Fibroblast of the aortic adventitia (primary cell): ENCODE measurements at regions not wholly inside any gene's neighbourhood (a gene's known extent, or its start where the extent isn't known, plus 50 kb on each side); places are given as distances from the start of the nearest gene placed in this dataset.

Experiments used
- DNase-seq: peaks from one replicate; pipeline ENCODE4 v3.0.0-alpha.2; 2010; ENCODE audit warnings: low read depth
- H3K4me3 ChIP-seq: 2 replicates; pipeline ENCODE4 v1.5.1; 2011; ENCODE audit warnings: low read depth, mild to moderate bottlenecking, control low read depth, low read length, moderate library complexity
- TF ChIP-seq, protein P1 (sequence below): IDR thresholded peaks from 2 replicates; pipeline ENCODE4 v1.5.1; 2011; ENCODE audit warnings: mild to moderate bottlenecking, low read length, control low read depth, inconsistent platforms; ENCODE audit not compliant: insufficient read depth

DNA sequence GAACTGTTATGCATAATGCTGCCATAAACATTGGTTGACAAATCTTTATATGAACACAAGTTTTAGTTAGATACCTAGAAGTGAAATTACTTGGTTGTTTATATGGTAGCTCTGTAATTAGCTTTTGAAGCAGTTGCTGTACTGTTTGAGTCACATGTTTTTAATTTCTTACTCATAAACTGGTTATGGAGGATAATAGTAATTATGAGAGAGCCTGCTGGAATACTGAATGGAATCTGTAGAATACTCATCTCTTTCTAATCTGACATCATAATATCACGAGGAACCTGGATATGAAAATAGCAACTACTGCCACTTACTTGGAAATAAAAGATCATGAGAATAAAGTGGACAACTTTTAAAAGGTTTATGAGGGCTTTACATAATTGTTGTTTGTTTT is 509.2 kb downstream of the CETN3 start:
- TF ChIP-seq, protein P1, sequence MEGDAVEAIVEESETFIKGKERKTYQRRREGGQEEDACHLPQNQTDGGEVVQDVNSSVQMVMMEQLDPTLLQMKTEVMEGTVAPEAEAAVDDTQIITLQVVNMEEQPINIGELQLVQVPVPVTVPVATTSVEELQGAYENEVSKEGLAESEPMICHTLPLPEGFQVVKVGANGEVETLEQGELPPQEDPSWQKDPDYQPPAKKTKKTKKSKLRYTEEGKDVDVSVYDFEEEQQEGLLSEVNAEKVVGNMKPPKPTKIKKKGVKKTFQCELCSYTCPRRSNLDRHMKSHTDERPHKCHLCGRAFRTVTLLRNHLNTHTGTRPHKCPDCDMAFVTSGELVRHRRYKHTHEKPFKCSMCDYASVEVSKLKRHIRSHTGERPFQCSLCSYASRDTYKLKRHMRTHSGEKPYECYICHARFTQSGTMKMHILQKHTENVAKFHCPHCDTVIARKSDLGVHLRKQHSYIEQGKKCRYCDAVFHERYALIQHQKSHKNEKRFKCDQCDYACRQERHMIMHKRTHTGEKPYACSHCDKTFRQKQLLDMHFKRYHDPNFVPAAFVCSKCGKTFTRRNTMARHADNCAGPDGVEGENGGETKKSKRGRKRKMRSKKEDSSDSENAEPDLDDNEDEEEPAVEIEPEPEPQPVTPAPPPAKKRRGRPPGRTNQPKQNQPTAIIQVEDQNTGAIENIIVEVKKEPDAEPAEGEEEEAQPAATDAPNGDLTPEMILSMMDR, result no peak
- no peak for DNase-seq
- no peak overlapping the region for H3K4me3 ChIP-seq

DNA sequence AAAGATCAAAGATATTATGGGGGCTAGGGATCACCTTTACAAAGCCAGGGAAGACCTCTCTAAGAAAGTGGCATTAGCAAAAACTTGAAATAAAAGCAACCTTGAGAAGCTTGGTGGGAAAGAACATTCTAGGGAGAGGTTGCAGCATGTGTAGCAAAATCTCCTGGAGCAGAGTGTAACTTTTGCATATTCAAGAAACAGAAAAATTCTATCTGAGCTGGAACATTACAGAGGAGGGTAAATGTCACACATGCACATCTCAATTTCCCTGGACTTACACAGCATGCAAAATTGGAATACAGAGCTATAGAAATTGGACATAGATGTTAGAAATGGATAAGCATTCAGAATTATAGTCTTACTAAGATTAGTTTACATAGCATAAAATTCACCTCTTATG is 510.0 kb downstream of the CETN3 start:
- H3K4me3 ChIP-seq, result no peak overlapping the region

GRCh38 chr5:89893546-89893945 is 516.0 kb downstream of the CETN3 start:
- no peak overlapping the region for H3K4me3 ChIP-seq
- DNase-seq, result no peak
- TF ChIP-seq, protein P1, result no peak

More for the DNA sequence above, 510.0 kb downstream of the CETN3 start:
- no peak for DNase-seq
- TF ChIP-seq, protein P1, result no peak

DNA sequence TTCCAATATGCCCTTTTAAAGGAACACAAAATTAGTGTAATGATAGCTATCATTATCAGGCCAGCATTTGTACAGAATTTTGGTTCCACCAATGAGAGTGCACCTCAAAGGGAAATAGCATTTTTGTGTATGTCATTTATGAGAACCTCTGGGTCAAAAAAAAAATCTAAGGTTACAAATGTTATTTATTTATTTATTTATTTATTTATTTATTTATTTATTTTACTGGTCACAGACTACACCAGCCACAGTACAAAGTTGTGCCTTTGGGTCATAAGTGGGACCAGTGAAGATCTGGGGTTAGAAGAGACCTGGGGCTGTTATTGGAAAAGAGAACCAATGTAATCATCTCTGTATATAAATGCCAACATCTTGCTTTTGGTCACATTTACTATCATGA is 523.9 kb downstream of the CETN3 start:
- TF ChIP-seq, protein P1, result no peak
- no peak for DNase-seq
- H3K4me3 ChIP-seq, result no peak overlapping the region

DNA sequence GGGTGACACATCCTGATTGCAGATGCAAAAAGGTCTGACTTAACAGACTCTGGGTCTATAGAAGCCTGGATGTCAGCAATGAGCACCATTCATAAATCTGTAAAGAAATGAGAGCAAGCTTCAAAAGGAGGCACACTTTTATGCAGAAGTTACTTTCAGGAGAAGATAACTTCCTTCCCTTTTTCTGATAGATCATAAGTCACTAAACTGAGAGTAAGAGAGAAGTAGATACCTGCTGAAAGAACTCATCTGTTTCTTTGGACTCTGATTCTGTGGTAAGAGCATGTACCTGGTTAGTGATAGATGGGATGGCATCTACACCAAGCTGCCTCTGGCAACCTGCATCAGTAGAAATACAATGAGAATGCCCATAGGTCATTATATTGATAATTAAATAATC is 525.6 kb downstream of the CETN3 start:
- DNase-seq, result no peak
- H3K4me3 ChIP-seq, result no peak overlapping the region
- TF ChIP-seq, protein P1, result no peak

GRCh38 chr5:89878140-89879132 is 531.1 kb downstream of the CETN3 start:
- TF ChIP-seq, protein P1, result no peak
- peak; percentile 91 for DNase-seq

GRCh38 chr5:89871906-89872305 is 537.6 kb downstream of the CETN3 start:
- DNase-seq, result no peak
- TF ChIP-seq, protein P1, result no peak
- no peak overlapping the region for H3K4me3 ChIP-seq

More at GRCh38 chr5:89878140-89879132, 531.1 kb downstream of the CETN3 start:
- no peak overlapping the region for H3K4me3 ChIP-seq
